DND-41 (cell line): ENCODE measurements at regions not wholly inside any gene's neighbourhood (a gene's known extent, or its start where the extent isn't known, plus 50 kb on each side); places are given as distances from the start of the nearest gene placed in this dataset.

Source experiments
- EZH2 ChIP-seq: IDR thresholded peaks from 3 replicates; pipeline ENCODE4 v1.6.1; 2012; ENCODE audit warnings: borderline replicate concordance, low read depth, mild to moderate bottlenecking, moderate library complexity, low read length, inconsistent platforms; ENCODE audit not compliant: severe bottlenecking
- TF ChIP-seq, protein P1 (sequence below): IDR thresholded peaks from 2 replicates; pipeline ENCODE4 v1.5.1; 2012; ENCODE audit warnings: borderline replicate concordance, low read length, moderate library complexity, mild to moderate bottlenecking; ENCODE audit not compliant: poor library complexity, severe bottlenecking; ENCODE audit errors: extremely low read depth

- no peak for TF ChIP-seq EZH2
- TF ChIP-seq, protein P1, sequence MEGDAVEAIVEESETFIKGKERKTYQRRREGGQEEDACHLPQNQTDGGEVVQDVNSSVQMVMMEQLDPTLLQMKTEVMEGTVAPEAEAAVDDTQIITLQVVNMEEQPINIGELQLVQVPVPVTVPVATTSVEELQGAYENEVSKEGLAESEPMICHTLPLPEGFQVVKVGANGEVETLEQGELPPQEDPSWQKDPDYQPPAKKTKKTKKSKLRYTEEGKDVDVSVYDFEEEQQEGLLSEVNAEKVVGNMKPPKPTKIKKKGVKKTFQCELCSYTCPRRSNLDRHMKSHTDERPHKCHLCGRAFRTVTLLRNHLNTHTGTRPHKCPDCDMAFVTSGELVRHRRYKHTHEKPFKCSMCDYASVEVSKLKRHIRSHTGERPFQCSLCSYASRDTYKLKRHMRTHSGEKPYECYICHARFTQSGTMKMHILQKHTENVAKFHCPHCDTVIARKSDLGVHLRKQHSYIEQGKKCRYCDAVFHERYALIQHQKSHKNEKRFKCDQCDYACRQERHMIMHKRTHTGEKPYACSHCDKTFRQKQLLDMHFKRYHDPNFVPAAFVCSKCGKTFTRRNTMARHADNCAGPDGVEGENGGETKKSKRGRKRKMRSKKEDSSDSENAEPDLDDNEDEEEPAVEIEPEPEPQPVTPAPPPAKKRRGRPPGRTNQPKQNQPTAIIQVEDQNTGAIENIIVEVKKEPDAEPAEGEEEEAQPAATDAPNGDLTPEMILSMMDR: no peak
Measured at GRCh38 chr19:5261156-5261890, 79.3 kb downstream of the PTPRS start.
